CD4-positive, CD25-positive, alpha-beta regulatory T cell (primary cell): ENCODE measurements at regions not wholly inside any gene's neighbourhood (a gene's known extent, or its start where the extent isn't known, plus 50 kb on each side); places are given as distances from the start of the nearest gene placed in this dataset.

Source experiments
- ATAC-seq, 2 donors: fragments of 150-1000 bp; cut with Tn5 transposase; one replicate each; pipeline ENCODE4 v1.10.0; 2021; ENCODE audit warnings: low read depth in 2 of 2, moderate number of reproducible peaks in 2 of 2, moderate library complexity in 1 of 2
- DNase-seq, 3 donors: peaks; one replicate each; pipeline versions ENCODE4 v3.0.0 to v3.0.0-alpha.2; 2012 to 2022; ENCODE audit warnings: mixed read lengths in 1 of 3
- H3K27ac ChIP-seq: one replicate; pipeline ENCODE4 v1.7.0; 2013; ENCODE audit warnings: mild to moderate bottlenecking, low read length; ENCODE audit not compliant: insufficient read depth, poor library complexity, severe bottlenecking
- H3K27me3 ChIP-seq: one replicate; pipeline ENCODE4 v1.7.0; 2013; ENCODE audit warnings: low read length; ENCODE audit not compliant: control insufficient read depth, insufficient read depth
- H3K36me3 ChIP-seq: one replicate; pipeline ENCODE4 v1.7.0; 2013; ENCODE audit warnings: mild to moderate bottlenecking, low read length, moderate library complexity; ENCODE audit not compliant: control insufficient read depth, insufficient read depth
- H3K4me1 ChIP-seq: 2 replicates; pipeline ENCODE4 v1.7.0; 2013; ENCODE audit warnings: mild to moderate bottlenecking, low read length; ENCODE audit not compliant: insufficient read depth, control insufficient read depth, poor library complexity, severe bottlenecking
- H3K4me3 ChIP-seq: one replicate; pipeline ENCODE4 v1.7.0; 2013; ENCODE audit warnings: low read depth, mild to moderate bottlenecking, low read length, moderate library complexity
- H3K9me3 ChIP-seq, 2 experiments: 1 replicate in 1 of 2; 2 replicates in 1 of 2; pipeline ENCODE4 v1.7.0; 2013; ENCODE audit warnings: low read length in 2 of 2, mild to moderate bottlenecking in 1 of 2, moderate library complexity in 1 of 2; ENCODE audit not compliant: control insufficient read depth in 2 of 2
- H3K27ac Mint-ChIP-seq, 3 donors: one replicate each; pipeline ENCODE4 v1.8.0; 2020 to 2022; ENCODE audit warnings: mild to moderate bottlenecking in 3 of 3, mixed read lengths in 3 of 3, moderate library complexity in 2 of 3
- H3K27me3 Mint-ChIP-seq: one replicate; pipeline ENCODE4 v1.8.0; 2022; ENCODE audit warnings: mild to moderate bottlenecking, mixed read lengths
- H3K36me3 Mint-ChIP-seq: one replicate; pipeline ENCODE4 v1.8.0; 2020; ENCODE audit warnings: mixed read lengths
- H3K4me1 Mint-ChIP-seq, 4 donors: one replicate each; pipeline ENCODE4 v1.8.0; 2020 to 2022; ENCODE audit warnings: mixed read lengths in 4 of 4, mild to moderate bottlenecking in 1 of 4
- H3K4me3 Mint-ChIP-seq, 4 donors: one replicate each; pipeline ENCODE4 v1.8.0; 2020 to 2022; ENCODE audit warnings: mild to moderate bottlenecking in 4 of 4, mixed read lengths in 4 of 4, moderate library complexity in 3 of 4
- H3K9me3 Mint-ChIP-seq, 7 donors: one replicate each; pipeline ENCODE4 v1.8.0; 2020 to 2022; ENCODE audit warnings: mixed read lengths in 7 of 7, mild to moderate bottlenecking in 3 of 7, moderate library complexity in 2 of 7

DNA sequence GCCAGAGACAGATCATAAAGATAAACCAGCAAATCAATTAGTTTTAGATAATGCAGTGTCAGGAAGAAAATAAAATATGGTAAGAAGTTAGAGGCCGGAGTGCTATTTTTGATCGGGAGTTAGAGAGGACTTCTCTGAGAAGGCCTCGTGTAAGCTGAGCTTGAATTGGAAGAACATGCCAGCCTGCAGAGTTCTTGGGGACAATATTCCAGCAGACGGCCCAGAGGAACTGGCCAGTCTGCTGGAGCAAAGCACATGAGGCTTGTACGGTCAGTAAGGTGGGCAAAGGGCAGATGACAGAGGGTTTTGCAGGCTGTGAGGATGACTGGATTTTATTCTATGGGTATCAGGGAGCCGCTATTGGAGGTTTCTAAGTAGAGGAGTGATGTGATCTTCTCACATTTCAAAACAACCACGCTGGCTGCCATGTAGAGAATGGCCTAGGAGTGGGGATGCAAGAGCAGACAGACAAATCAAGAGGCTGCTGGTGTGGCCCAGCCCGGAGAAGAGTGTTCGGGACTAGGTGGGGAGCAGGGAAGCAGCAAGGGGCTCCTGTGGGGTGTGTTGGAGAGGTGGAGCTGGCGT lies 84.0 kb downstream of the HES1 start:
- Histone ChIP-seq H3K36me3 (no peaks in the 10 kb centered on the region), H3K27ac (no peak overlapping the region), H3K4me3 (no peak overlapping the region), H3K4me1 (peaks cover 4% of the 10 kb centered on the region), H3K9me3 (no peaks in the 10 kb centered on the region), H3K27me3 (peaks cover 15% of the 10 kb centered on the region)
- H3K36me3 Mint-ChIP-seq: no peaks in the 10 kb centered on the region
- no peak for DNase-seq
- peaks cover 0 to 5% (median 0%) of the 10 kb centered on the region in 7 donors for H3K9me3 Mint-ChIP-seq
- no peak overlapping the region for H3K4me3 Mint-ChIP-seq
- ATAC-seq: no peak
- no peak overlapping the region for H3K27ac Mint-ChIP-seq
- peaks cover 0 to 6% (median 4%) of the 10 kb centered on the region in 4 donors for H3K4me1 Mint-ChIP-seq
- H3K27me3 Mint-ChIP-seq: peaks cover 62% of the 10 kb centered on the region

DNA sequence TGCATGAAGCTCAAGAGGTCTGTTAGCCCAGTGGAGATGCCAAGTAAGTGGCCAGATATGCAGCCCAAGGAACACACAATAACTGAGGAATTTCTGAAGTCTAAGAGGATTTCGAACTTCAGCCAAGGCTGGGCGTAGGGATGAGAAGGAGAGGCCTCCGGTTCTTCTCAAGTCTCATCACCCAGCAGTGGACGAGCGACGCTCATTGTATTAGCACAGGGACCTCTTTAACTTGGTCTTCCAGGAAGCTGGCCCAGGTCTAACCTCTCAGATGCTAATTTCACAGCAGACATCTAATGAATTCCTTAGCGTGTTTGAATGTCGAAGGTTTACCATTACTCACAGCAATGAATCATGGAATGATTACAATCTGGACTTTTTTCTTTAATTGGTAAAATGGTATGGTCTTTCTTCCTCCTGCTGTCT lies 85.0 kb downstream of the HES1 start:
- H3K27me3 Mint-ChIP-seq: peaks cover 57% of the 10 kb centered on the region
- no peak for ATAC-seq

DNA sequence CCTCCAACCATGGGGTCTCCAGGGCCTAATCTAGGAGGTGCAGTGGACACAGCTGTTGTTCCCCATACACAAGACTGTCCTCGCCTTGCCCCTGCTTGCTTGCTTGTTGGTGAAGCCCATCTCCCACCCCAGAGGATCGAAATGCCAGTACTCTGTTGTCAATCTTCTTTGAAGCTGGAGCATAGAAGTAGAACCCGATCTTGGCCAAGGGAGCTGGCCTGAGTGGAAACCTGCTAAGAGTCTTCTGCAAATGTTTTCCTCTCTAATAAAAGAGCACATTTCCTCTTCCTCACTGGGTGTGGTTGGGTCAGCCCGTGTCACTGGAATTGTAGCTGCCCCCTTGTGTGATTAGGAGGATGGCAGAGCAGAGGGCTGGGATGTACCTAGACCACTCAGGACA lies 85.4 kb downstream of the HES1 start:
- Mint-ChIP-seq H3K36me3 (no peaks in the 10 kb centered on the region), H3K4me3 (no peak overlapping the region), H3K4me1 (peaks cover 0 to 6% (median 4%) of the 10 kb centered on the region in 4 donors), H3K27ac (no peak overlapping the region), H3K9me3 (peaks cover 0 to 5% (median 0%) of the 10 kb centered on the region in 7 donors), H3K27me3 (peaks cover 54% of the 10 kb centered on the region)
- Histone ChIP-seq H3K27ac (no peak overlapping the region), H3K9me3 (no peaks in the 10 kb centered on the region), H3K36me3 (no peaks in the 10 kb centered on the region), H3K4me1 (peaks cover 4% of the 10 kb centered on the region), H3K27me3 (peaks cover 15% of the 10 kb centered on the region), H3K4me3 (no peak overlapping the region)
- DNase-seq (no peak), ATAC-seq (no peak)

More for the DNA sequence above, 85.0 kb downstream of the HES1 start:
- no peak for DNase-seq
- Mint-ChIP-seq H3K27ac (no peak overlapping the region), H3K36me3 (no peaks in the 10 kb centered on the region), H3K4me1 (peaks cover 0 to 6% (median 4%) of the 10 kb centered on the region in 4 donors), H3K4me3 (no peak overlapping the region), H3K9me3 (peaks cover 0 to 5% (median 0%) of the 10 kb centered on the region in 7 donors)
- no peaks in the 10 kb centered on the region for H3K36me3 ChIP-seq
- no peak overlapping the region for H3K27ac ChIP-seq
- no peak overlapping the region for H3K4me3 ChIP-seq
- H3K9me3 ChIP-seq: no peaks in the 10 kb centered on the region
- H3K4me1 ChIP-seq: peaks cover 4% of the 10 kb centered on the region
- peaks cover 15% of the 10 kb centered on the region for H3K27me3 ChIP-seq

DNA sequence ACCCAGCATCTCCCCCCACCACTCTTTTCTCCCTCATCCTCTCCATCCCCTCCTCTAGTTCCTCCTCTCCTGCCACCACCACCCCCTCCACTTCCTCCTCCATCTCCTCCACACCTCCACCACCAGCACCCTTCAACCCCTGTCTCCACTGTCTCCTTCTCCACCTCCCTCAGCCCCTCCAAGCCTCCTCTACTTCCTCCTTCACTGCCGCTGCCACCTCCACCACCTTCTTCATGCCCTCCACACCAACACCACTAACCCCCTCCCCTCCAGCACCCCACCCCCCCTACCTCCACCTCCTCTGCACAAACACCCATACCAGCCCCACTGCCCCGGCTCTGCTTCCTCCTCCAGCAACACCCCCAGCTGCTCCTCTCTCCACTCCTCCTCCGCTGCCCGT lies 88.0 kb downstream of the HES1 start:
- Mint-ChIP-seq H3K27ac (no peak overlapping the region), H3K27me3 (peaks cover 70% of the 10 kb centered on the region), H3K4me1 (peaks cover 0 to 6% (median 4%) of the 10 kb centered on the region in 4 donors), H3K36me3 (no peaks in the 10 kb centered on the region), H3K4me3 (no peak overlapping the region), H3K9me3 (peaks cover 0 to 5% (median 0%) of the 10 kb centered on the region in 7 donors)
- no peaks in the 10 kb centered on the region for H3K36me3 ChIP-seq
- H3K4me3 ChIP-seq: no peak overlapping the region
- peaks cover 15% of the 10 kb centered on the region for H3K27me3 ChIP-seq
- no peak for DNase-seq
- ATAC-seq: no peak
- no peaks in the 10 kb centered on the region for H3K9me3 ChIP-seq
- H3K4me1 ChIP-seq: peaks cover 4% of the 10 kb centered on the region
- H3K27ac ChIP-seq: no peak overlapping the region

DNA sequence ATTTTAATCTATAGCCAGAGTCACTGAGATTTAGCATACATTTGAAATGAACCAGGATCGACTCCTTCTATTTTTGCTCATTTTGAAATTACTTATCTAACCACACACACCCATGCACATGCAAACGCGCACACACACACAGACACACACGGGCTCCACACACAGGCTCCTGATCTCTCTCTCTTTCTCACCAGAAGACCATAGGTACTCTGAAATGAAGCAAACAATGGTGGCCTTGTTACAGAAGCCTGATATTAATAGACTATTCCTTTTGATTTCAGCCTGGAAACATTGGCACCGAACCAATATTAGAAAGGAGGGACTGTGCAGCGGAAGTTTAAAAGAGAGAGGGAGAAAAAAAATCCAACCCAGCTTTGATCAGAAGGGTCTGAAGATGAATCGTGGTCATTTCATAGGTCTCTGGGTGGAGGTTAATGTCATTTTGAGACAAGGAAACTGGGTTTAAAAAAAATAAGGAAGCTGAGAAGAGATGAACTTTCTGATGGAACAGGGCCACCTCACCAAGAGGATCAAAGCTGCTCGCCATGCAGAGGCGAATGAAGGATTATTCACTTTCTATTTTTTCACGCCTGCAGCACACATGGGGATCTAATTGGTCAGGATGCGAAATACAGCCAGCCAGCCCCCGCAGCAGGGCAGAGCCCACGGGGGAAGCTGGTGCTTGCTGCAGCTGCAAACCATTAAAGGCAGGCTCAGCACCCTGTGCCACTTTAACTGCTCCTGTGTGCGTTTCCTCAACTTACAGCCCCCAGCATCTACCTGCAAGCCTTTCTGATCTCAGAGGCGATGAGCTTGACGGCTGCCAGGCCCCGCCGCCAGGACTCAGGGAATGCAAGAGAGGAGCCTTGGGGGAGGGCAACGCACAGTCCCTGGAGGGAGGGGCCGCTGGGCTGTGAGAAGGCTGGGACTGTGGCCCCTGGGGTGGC lies 88.8 kb downstream of the HES1 start:
- H3K36me3 ChIP-seq: no peaks in the 10 kb centered on the region
- H3K4me1 ChIP-seq: peaks cover 4% of the 10 kb centered on the region
- H3K9me3 Mint-ChIP-seq: peaks cover 0 to 4% (median 0%) of the 10 kb centered on the region in 7 donors
- H3K27ac ChIP-seq: no peak overlapping the region
- DNase-seq (no peak), ATAC-seq (no peak)
- no peak overlapping the region for H3K4me3 ChIP-seq
- H3K4me1 Mint-ChIP-seq: peaks cover 0 to 6% (median 4%) of the 10 kb centered on the region in 4 donors
- no peaks in the 10 kb centered on the region for H3K36me3 Mint-ChIP-seq
- peaks cover 15% of the 10 kb centered on the region for H3K27me3 ChIP-seq
- no peaks in the 10 kb centered on the region for H3K9me3 ChIP-seq
- no peak overlapping the region for H3K4me3 Mint-ChIP-seq
- H3K27me3 Mint-ChIP-seq: peaks cover 73% of the 10 kb centered on the region
- H3K27ac Mint-ChIP-seq: peak overlapping the region in 1 of 3 donors; percentile 84

DNA sequence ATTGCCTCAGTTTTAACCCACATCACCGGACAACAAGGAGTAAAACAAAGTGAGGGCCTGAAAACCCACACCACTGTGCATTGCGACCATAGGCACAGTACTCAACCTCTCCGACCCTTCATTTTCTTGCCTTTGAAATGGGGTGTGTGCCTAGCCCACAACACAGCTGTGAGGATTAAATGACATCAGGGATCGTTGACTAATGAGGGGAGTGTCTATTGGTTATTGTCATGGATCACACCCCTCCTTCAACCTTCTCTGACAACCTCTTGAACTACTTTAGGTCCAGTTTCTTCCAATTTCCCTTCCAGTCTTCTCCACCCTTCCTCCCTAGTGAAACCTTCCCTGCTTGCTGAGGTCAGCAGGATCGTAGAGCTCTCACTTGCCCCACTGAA lies 89.5 kb downstream of the HES1 start:
- Mint-ChIP-seq H3K27ac (no peak overlapping the region), H3K27me3 (peaks cover 74% of the 10 kb centered on the region), H3K9me3 (peaks cover 0 to 3% (median 0%) of the 10 kb centered on the region in 7 donors), H3K36me3 (no peaks in the 10 kb centered on the region), H3K4me1 (peaks cover 0 to 6% (median 4%) of the 10 kb centered on the region in 4 donors), H3K4me3 (no peak overlapping the region)
- DNase-seq (no peak), ATAC-seq (no peak)
- Histone ChIP-seq H3K9me3 (no peaks in the 10 kb centered on the region), H3K36me3 (no peaks in the 10 kb centered on the region), H3K4me3 (no peak overlapping the region), H3K4me1 (peaks cover 4% of the 10 kb centered on the region), H3K27ac (no peak overlapping the region), H3K27me3 (peaks cover 15% of the 10 kb centered on the region)

DNA sequence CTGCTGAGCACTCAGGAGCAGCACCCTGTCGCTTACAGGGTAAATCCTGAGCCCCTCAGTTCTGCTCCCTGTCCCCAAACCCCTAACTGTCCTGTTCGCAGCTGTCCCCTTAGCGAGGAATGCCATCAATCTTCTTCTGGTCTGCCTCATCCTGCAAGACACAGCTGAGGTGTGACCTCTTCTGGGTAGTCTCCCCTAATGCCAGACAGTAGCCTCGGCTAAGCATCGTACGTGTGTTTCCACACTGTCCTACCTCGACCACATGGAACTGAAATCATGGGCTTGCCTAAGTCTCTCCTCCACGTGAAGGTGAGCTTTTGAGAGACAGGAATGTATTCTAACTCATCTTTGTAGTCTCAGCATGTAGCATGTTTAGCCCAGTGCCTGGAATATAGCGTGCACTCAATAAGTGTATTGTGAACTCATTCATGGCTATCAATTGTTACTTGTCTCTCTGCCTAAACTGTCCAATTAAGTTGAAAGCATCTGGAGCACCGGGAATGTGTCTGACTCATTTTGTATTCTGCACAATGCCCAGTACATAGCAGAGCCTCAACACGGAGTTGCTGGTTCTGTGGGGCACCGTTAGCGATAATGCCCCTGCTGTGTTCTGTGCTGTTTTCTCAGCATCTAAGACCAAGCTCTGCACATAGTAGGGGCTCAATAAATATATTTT lies 90.2 kb downstream of the HES1 start:
- Mint-ChIP-seq H3K27me3 (peaks cover 72% of the 10 kb centered on the region), H3K4me1 (peaks cover 0 to 6% (median 4%) of the 10 kb centered on the region in 4 donors), H3K27ac (no peak overlapping the region), H3K4me3 (no peak overlapping the region), H3K36me3 (no peaks in the 10 kb centered on the region), H3K9me3 (peaks cover 0 to 3% (median 0%) of the 10 kb centered on the region in 7 donors)
- H3K27me3 ChIP-seq: peaks cover 12% of the 10 kb centered on the region
- H3K4me3 ChIP-seq: no peak overlapping the region
- no peaks in the 10 kb centered on the region for H3K36me3 ChIP-seq
- H3K9me3 ChIP-seq: no peaks in the 10 kb centered on the region
- no peak for DNase-seq
- no peak overlapping the region for H3K27ac ChIP-seq
- no peak for ATAC-seq
- peaks cover 4% of the 10 kb centered on the region for H3K4me1 ChIP-seq
